ENCODE measurements at regions not wholly inside any gene's neighbourhood (a gene's known extent, or its start where the extent isn't known, plus 50 kb on each side); places are given as distances from the start of the nearest gene placed in this dataset.

DNA sequence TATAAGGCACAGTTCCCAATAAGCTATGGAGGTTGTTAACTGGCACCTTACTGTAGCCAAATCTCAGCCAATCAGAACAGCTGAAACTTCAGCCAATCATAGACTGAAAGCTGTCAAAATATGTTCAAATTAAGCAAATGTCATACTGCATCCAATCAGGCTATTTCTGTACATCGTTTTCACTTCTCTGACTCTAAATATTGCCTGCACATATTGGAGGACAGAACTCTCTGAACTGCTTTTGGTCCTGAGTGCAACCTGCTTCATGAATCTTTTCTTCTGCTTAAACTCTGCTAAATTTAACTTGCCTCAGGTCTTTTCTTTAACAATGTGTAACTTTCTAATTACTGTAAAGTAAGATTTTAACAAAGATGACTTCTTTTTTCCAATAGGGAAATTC lies 1198.9 kb upstream of the PCDH7 start:
- ATAC-seq (no peak), DNase-seq (no peak)
- intact Hi-C loops (cut with DNase I): no loop called here
- H3K36me3 ChIP-seq: no peaks in the 10 kb centered on the region
- no peaks in the 10 kb centered on the region for H3K4me1 ChIP-seq
- H3K27me3 ChIP-seq: no peaks in the 10 kb centered on the region
- H3K9me3 ChIP-seq: peaks cover 0 to 13% of the 10 kb centered on the region in 2 donors
- H3K27ac ChIP-seq: no peak overlapping the region
- H3K4me3 ChIP-seq: no peak overlapping the region
- TF ChIP-seq, protein P1, sequence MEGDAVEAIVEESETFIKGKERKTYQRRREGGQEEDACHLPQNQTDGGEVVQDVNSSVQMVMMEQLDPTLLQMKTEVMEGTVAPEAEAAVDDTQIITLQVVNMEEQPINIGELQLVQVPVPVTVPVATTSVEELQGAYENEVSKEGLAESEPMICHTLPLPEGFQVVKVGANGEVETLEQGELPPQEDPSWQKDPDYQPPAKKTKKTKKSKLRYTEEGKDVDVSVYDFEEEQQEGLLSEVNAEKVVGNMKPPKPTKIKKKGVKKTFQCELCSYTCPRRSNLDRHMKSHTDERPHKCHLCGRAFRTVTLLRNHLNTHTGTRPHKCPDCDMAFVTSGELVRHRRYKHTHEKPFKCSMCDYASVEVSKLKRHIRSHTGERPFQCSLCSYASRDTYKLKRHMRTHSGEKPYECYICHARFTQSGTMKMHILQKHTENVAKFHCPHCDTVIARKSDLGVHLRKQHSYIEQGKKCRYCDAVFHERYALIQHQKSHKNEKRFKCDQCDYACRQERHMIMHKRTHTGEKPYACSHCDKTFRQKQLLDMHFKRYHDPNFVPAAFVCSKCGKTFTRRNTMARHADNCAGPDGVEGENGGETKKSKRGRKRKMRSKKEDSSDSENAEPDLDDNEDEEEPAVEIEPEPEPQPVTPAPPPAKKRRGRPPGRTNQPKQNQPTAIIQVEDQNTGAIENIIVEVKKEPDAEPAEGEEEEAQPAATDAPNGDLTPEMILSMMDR (IDR thresholded peaks at IDR 0.05): no peak

GRCh38 chr4:29536745-29537144 lies 1183.4 kb upstream of the PCDH7 start:
- TF ChIP-seq, protein P1 (IDR thresholded peaks at IDR 0.05): no peak
- H3K4me3 ChIP-seq: no peak overlapping the region
- intact Hi-C loops (cut with DNase I): no loop called here
- DNase-seq (no peak), ATAC-seq (no peak)
- H3K27ac ChIP-seq: no peak overlapping the region
- H3K27me3 ChIP-seq: no peaks in the 10 kb centered on the region
- peaks cover 0 to 2% of the 10 kb centered on the region in 2 donors for H3K9me3 ChIP-seq
- no peaks in the 10 kb centered on the region for H3K4me1 ChIP-seq
- no peaks in the 10 kb centered on the region for H3K36me3 ChIP-seq

- Histone ChIP-seq H3K9me3 (peaks cover 0 to 13% of the 10 kb centered on the region in 2 donors), H3K27me3 (no peaks in the 10 kb centered on the region), H3K36me3 (no peaks in the 10 kb centered on the region), H3K4me1 (no peaks in the 10 kb centered on the region), H3K4me3 (no peak overlapping the region), H3K27ac (no peak overlapping the region)
- DNase-seq (peak in 2 of 4 donors; percentile 12 to 22), ATAC-seq (no peak)
- TF ChIP-seq, protein P1 (IDR thresholded peaks at IDR 0.05): no peak
- intact Hi-C loops (cut with DNase I): no loop called here
These were observed 1181.1 kb upstream of the PCDH7 start for GRCh38 chr4:29538889-29539646.

GRCh38 chr4:29540439-29541102 lies 1179.6 kb upstream of the PCDH7 start:
- no peaks in the 10 kb centered on the region for H3K27me3 ChIP-seq
- DNase-seq (no peak), ATAC-seq (no peak)
- intact Hi-C loops (cut with DNase I): no loop called here
- H3K9me3 ChIP-seq: peaks cover 0 to 13% of the 10 kb centered on the region in 2 donors
- H3K4me3 ChIP-seq: no peak overlapping the region
- H3K4me1 ChIP-seq: no peaks in the 10 kb centered on the region
- H3K27ac ChIP-seq: no peak overlapping the region
- TF ChIP-seq, protein P1 (IDR thresholded peaks at IDR 0.05): no peak
- H3K36me3 ChIP-seq: no peaks in the 10 kb centered on the region

- no peak overlapping the region for H3K4me3 ChIP-seq
- TF ChIP-seq, protein P1 (IDR thresholded peaks at IDR 0.05): no peak
- ATAC-seq (no peak), DNase-seq (peak in 1 of 4 donors; percentile 33)
- no peaks in the 10 kb centered on the region for H3K36me3 ChIP-seq
- H3K27ac ChIP-seq: no peak overlapping the region
- H3K27me3 ChIP-seq: no peaks in the 10 kb centered on the region
- peaks cover 0 to 13% of the 10 kb centered on the region in 2 donors for H3K9me3 ChIP-seq
- H3K4me1 ChIP-seq: no peaks in the 10 kb centered on the region
- intact Hi-C loops (cut with DNase I): no loop called here
These were observed 1178.4 kb upstream of the PCDH7 start for GRCh38 chr4:29541757-29542156.
